ENCODE measurements at regions not wholly inside any gene's neighbourhood (a gene's known extent, or its start where the extent isn't known, plus 50 kb on each side); places are given as distances from the start of the nearest gene placed in this dataset.
"Not testable (repeated sequence)": the region's sequence is repeated elsewhere in the genome, so short reads cannot be mapped to it uniquely, and the experiment has no call there.

DNA sequence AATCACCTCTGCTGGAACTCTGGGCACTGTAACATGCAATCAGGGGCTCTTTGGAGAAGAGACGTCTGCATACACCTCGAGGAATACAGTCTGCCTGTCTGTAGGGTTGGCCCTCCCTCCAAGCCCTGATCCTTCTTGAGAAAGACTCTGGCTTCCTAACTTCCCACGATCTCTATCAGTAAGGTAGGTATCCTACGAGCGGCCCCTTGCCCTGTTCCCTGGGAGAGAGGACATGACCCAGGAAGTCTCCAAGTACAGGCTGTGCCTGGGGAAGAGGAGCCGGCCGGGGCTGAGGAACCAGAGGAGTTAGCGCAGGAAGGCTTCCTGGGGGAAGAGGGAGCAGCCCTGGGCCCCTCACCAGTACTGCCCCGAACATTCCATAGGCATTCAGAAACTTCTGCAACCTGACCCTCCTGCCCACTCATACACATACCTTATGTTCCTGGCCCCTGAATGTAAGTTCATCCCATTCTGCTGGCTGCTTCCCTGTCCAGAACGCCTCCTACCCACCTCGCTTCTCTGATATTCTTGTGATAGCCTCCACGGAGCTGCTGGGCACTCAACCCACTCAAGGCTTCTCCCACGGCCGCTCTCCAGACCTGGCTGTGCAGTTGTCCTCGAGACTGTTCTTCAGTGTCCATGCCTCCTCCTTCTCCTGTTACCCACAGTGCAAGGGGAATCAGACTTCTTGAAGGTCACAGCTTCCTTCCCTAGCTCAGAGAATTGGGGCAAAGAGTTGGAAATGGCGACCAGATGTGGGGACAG is 116.1 kb downstream of the CYP26B1 start:
- no peak for DNase-seq (ENCODE audit: low read depth)

DNA sequence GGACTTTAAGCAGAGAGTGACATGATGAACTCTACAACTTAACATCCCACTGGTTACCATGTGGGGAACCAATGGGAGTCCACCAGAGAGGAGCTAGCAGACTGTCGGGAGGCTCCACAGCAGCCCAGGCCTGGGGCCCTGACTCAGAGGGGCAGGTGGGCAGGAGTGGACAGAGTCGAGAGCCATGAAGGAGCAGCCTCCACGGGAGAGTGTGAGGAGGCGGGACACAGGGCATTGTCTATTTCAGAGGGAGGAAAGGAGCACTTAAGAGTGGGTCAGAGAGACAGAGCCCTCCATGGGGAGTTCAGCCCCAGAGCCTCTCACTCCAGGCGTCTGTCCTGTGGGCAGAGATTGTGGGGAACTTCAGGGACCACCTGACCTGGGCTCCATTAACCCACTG is 118.7 kb downstream of the CYP26B1 start:
- DNase-seq (ENCODE audit: low read depth): no peak

DNA sequence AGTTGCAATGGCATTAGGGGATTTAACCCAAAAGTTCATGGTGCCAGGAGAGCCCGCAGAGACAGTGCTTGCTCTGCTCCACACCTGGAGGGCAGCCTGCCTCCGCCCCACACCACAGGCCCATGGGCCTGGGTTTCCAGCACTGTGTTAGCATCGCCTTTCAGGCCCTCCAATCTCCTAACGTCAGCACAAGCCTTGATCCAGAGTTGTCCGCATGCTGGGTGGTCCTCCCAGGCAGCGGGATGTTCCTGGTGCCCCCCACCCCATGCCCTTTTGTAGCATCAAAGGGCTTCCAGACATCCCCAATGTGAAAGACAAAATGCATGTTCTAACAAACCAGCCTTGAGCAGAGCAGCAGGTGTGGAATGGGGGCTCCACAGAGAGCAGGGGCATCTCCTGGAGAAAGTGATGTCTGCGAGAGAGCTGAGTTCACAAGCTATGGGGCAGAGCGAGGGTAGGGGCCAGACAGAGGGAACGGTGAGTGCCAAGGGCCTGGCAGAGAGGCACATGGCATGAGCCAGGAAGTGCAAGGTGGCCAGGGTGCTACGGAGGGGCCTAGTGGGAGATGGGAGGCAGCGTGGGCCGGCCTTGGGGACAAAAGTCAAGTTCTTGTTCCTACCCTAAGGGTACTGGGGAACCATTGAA is 119.2 kb downstream of the CYP26B1 start:
- DNase-seq (ENCODE audit: low read depth): no peak

DNA sequence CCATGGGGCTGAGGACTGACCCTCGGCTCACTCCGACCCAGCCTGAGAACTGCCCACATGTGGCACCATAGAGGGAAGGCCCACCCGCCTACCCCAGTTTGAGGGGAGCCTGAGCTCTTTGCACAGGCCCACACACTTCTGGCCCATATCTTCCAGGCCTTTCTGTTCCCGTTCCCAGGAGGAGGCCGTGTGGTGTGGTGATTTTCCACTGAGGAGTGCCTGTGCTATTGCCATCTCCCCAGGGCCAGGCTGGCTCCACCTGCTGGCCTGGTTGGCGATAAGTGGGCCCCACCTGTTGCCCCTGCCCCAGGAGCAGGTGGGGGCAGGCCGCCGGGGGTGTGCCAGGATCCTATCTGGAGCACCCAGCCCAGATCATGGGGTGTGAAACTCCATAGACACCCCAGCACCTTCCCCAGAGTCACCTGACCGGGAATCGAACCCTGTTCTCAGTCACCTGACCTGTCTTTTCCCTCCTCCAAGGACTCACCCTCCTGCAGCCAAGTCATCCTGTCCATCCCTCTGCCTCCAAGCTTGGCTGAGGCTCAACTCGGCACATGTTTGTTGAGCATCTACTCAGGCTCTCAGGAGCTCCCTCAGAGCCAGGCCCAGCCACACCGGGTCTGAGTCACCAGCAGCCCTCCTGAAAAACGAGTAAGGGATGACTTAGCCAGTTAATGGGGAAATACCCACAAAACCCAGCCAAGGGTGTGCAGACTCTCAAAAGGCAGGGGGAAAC is 120.1 kb downstream of the CYP26B1 start:
- no peak for DNase-seq (ENCODE audit: low read depth)

DNA sequence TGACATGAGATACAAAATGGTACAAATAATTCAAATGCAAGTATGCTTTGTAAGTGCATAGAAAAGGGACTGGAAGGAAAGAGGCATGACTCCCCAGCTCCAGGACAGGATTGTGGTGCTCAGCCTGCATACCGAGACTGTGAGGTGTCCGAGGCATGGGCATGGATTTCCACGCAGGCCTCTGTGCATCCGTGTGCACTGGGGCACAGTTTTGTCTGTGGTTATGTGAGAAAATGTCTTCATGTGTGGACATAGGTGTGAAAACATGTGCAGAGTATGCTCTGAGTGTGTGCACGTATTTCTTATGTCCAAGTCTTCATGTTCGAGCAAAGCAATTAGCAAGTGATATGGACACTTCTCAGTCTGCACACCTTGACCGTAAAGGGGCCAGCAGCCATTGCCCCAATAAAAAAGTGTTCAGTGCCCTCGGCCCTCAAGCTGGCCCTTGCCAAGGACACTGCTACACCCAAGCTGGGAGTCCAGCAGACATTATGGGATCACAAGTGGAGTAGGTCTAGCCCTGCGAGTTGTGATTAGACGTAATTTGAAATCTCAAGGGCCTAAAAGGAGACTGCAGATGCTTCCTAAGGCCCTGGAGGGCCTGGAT is 120.7 kb downstream of the CYP26B1 start:
- no peak for DNase-seq (ENCODE audit: low read depth)

DNA sequence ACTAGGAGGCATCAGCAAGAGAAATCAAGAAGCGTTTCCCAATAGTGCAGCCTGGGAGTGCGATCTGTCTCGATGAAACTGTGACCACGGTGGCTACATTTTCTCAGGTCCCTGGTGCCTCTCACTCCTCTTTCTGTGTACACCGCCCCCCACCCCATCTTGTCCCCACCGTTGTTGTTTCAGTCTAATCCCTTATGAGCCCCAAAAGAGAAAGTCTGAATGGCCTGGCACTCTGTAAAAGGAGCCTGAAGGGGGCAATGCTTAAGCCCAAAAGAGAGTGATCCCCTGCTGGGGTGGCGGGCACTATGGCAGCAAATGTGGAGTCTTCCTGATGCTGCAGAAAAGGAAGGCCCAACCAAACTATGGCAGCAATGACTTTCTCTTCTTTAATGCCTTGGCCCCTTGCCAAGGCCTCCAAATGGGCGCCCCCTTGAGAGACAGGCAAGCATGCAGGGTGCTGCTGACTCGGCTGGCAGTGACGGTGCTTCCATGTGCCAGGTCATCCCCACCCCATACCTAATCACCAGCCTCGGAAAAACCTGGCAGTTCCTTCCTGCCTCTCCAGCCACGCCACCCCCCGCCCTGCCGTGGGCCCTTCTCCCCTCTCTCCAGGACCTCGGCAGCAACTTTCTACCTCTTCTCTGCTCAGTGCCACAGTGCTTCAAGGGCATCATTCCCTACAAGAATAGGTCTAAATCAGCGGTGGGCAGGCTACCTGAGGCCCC is 123.0 kb downstream of the CYP26B1 start:
- DNase-seq (ENCODE audit: low read depth): no peak

DNA sequence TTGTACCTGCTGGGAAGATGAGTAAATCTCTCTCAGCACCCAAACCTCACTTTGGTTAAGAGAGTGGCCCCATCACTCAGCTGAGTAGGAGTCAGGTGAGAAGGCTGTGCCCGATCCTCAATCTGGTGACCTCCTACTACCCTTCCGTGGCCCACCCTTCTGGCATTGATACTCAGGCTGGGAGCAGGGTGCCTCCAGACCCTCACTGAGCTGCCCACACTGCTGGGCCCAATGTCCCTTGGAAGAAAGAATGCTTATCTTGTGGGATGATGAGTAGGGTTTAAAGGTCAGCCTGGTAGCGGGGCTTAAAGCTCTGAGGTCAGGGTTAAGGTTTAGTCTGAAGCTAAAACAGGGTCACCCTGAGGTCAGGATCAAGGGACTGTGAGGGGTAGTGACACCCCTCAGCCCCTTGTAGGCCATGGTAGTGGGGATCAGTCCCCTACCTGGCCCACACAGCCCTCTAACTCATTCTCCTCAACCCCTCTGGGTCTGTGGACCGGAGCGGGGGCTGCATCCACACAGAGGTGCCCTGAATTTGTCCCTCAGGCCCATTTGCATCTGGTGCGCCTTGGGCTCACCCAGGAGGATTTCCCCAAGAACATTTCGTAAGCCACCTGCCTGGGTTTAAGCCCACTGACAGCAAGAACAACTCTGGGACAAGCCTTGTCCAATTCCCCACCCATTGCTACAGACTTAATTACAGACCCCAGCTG is 123.8 kb downstream of the CYP26B1 start:
- DNase-seq (ENCODE audit: low read depth): no peak

DNA sequence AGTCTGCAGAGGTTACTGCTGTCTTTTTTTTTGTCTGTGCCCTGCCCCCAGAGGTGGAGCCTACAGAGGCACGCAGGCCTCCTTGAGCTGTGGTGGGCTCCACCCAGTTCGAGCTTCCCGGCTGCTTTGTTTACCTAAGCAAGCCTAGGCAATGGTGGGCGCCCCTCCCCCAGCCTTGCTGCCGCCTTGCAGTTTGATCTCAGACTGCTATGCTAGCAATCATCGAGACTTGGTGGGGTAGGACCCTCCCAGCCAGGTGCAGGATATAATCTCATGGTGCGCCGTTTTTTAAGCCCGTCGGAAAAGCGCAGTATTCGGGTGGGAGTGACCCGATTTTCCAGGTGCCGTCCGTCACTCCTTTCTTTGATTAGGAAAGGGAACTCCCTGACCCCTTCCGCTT is 126.3 kb downstream of the CYP26B1 start:
- DNase-seq (ENCODE audit: low read depth): not testable (repeated sequence)

DNA sequence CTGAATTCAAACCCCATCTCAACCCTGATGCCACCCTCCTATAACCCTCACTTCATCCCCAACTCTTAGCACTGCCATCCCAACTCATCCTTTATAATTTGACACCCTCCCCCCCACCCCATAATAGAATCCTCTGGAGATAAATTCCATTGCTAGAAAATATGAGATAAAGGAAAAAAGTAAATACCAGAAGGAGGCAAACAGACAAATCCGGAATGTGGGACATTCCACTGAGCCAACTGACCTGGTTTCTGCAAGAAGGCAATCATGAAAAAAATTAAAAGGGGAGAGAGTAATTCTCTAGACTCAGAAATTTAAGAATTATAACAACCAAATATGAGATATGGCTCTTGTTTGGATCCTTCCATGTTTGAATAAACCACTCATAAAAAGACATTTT is 132.4 kb downstream of the CYP26B1 start:
- no peak for DNase-seq (ENCODE audit: low read depth)

DNA sequence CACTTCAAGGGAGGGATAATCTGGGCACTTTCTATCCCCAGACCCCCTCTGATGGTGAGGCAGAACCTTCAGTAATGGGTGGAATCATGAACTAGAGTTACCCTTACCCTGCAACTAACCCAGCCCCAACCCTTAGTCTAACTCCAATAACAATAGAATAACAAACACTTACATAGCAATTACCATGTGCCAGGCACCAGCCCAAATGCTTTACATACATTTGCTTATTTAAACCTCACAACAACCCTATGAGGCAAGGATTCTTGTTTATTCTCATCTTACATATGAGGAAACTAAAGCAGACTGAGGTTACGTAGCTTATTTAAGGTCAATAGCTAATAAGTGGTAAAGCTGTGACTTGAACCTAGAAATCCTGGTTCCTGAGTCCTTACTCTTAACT is 132.8 kb downstream of the CYP26B1 start:
- DNase-seq (ENCODE audit: low read depth): no peak

DNA sequence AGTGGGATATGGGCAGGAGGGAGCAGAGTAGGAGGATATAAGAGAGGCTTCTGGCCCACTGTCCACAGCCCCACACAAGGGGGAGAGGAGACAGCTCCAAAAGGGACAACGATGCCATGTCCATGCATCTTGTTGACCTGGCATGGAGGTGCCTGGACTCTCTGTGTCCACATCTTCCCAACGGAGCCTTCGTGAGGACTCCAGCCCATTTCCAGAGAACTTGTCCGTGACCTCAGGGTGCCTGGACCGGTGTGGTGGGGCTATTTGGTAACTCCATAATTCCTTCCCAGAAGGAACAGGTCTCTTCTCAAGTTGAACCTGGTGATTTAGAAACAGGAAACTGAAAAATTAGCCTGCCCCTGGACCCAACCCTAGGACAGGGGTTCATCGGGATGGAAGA is 133.9 kb downstream of the CYP26B1 start:
- DNase-seq (ENCODE audit: low read depth): no peak

DNA sequence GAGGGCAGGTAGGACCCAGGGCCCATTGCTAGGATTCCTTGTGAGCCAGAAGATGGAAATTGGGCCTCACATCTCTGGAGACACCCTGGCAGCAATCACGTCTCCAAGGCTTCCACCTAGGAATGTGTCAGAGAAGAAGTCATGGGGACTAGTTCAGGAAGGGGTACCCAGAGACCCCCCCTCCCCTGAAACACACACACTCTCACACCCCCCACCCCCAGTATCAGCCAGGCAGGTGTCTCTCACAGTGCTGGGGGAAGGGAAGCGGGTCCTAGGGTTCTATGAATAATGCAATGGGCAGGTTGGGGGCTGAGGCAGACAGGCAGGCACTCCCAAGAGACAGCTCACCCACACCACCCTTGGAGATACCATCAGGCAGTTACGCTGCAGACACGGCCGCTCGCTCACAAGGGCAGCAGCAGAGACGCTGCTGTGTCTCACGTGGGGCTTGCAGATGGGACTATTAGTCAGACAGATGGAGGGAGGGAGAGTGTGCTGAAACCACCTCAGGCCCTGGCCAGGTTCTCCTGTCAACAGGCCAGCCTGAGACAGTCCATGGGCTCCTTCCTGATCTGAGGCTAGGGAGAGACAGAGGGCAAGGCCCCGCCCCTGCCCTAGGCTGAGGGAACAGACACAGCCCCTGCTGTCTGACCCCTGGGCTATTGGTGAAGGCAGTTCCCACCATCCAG is 134.6 kb downstream of the CYP26B1 start:
- DNase-seq (ENCODE audit: low read depth): no peak

DNA sequence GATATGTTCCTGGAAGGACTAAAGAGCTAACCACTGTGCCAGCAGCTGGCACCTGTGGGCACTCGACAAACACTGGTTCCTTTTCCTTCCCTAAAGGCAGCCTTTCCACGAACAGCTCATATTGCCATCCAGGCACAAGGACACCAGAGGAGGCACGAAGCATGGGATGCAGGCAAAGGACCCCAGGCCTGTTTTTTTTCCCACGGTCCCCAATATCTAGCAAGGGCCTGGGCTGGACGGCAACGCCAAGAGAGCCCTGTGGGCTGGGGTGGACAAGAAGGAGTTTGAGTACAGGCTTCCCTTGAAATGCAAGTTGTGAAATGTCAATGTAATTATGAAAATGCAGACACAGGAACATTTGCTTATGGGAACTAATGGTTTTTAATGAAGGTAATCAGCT is 135.9 kb downstream of the CYP26B1 start:
- DNase-seq (ENCODE audit: low read depth): no peak

DNA sequence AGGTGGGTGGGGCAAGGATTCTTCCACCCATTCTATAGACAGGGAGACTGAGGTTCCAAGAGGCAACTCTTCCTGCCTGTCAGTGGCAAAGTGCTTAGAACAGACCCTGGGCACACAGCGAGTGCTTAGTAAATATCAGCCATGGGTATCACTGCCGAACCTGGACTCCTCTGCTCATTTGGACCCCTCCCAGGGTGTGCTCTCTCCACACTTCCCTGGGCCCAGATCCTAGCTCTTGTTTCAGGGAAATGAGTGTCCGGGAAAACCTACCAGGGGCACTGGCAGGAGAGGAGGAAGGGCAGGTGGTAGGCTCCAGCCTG is 136.3 kb downstream of the CYP26B1 start:
- DNase-seq (ENCODE audit: low read depth): no peak

DNA sequence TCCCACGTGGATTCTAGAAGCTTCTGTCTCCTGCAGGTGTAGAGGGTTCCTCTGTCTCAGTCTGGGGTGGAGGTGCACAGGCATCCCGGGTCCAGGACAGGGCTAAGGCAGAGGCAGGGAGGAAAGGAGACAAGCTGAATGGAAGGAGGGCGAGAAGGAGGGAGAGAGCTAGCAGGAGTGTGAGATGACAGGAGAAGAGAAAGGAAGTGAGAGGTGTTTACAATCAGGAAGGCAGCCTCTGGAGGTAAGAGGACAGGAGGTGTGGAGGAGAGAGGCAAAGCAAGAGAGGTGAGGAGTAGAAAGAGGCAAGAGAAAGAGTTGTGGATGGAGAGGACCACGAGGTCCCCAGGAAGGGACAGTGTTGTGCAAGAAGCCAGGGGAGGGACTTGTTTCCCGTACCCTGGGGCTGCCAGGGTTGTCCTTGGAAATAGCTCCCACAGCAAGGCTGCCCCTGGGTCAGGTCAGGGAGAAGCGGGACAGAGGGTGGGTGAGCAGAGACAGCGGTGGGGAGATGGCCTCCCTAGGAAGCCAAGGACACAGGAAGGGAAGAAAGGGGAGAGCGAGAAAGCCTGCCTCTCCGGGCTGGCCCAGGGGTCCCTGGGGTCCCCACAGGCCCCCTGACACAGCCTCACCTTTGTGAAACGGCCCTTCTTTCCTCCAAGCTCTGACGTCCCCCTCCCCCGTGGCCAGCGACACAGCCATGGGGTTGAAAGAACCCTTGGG is 136.9 kb downstream of the CYP26B1 start:
- no peak for DNase-seq (ENCODE audit: low read depth)

DNA sequence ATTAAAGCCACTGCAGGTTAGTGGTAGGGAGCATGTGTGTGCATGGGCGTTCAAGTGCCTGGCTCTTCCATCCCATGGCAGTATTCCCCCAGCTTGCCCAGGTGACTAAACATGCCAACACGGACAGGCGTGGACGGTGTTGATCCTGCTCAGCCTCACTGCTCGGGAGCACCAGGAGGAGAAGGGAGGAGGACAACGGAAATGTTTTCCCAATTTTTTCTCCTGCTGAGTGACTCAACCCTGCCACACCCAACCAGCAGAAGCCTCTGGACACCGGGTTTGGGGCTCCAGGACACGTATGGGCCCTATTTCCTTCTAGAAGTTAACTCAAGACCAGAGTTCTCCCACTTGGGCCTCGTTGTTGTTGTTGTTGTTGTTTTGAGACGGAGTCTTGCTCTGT is 139.1 kb downstream of the CYP26B1 start:
- DNase-seq (ENCODE audit: low read depth): no peak

DNA sequence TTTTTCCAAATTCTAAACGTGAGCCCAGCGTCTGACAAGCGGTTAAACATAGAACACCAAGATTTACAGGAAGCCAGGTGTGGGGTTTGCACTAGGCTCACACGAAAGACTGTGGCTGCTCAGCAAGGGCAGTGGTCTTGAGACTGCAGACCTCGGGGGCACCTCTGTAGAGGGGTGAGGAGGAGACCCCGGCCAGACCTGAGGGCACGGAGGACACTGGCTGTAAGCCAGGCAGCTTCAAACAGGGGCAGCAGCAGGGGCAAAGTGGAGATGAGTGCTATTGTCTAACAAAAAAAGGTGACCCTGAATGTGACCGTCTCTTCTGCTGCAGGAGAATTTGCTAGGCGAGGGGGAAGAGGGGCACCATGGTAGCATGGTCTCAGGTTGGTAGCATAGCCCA is 140.3 kb downstream of the CYP26B1 start:
- DNase-seq (ENCODE audit: low read depth): no peak

DNA sequence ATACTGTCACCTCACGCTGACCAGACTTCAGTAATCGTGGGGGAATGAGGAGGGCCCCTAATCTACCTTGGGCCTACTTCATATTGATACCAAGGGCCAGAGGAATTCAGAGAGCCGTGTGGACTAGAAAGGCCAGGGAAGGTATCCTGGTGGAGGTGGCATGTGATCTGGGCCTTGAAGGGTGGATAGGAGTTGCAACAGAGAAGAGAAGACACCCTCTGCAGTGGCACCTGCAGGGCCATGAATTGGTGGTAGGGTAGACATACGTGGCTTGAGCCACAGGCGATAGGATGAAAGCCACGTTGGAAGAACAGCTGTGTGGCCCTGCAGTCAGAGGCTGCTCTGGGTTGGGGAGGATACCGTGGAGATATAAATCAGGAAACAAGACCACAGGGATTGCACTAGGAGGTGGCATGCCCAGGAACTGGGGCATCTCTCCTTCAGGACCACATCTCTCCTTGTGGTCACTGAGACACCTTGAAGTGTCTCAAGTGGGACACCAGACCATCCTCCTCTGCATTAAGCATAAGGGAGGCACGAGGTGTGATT is 141.4 kb downstream of the CYP26B1 start:
- DNase-seq (ENCODE audit: low read depth): no peak

DNA sequence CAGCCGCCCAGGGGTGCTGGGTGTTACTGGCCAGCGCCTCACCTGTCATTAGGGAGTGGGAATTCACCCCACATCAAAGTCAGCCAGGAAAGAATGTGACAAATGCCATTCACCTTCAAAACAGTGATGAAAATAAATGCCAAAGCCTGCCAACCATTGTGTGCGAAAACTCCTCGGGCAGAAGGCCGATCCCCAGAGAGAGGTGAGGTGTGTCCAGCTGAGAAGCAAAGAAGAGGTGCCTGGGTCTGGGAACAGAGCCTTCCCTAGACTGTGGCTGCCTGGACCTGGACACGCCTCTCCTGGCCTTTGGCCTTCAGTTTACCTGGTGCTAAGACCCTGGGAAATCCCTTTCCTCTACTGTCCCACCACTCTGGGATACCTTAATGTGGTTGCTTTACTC is 142.7 kb downstream of the CYP26B1 start:
- no peak for DNase-seq (ENCODE audit: low read depth)

Measured in activated T-cell treated with anti-CD3 and anti-CD28 coated beads for 24 hours (primary cell).